VCaP (cell line): ENCODE measurements at regions not wholly inside any gene's neighbourhood (a gene's known extent, or its start where the extent isn't known, plus 50 kb on each side); places are given as distances from the start of the nearest gene placed in this dataset.

Experiments
- H3K27ac ChIP-seq: fragments of 450-650 bp; 2 replicates; pipeline ENCODE4 v1.5.1; 2017
- CTCF ChIP-seq: fragments of 450-650 bp; conservative IDR thresholded peaks from 2 replicates; pipeline ENCODE4 v1.5.1; 2017; ENCODE audit warnings: mild to moderate bottlenecking, moderate library complexity

GRCh38 chr6:105836889-105837288 lies 249.2 kb upstream of the PRDM1 start:
- TF ChIP-seq CTCF: no peak
- H3K27ac ChIP-seq: no peak overlapping the region

DNA sequence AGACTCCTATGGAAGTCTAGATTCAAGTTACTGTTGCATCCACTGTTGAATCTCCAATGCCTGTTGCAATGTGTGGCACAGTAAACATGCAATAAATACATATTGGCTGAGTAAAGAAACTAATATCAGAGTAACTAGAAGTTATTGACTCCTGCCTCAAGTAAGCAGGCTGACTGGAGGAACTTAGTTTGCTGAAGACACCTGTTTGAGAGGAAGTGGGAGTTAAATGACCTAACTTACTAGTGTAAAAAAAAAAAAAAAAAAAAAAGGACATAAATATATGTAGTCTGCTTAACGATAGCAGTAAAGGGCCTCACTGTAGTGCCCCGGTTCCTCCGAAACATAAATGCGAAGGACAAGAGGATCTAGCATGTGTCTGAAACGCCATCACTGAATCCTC lies 249.8 kb upstream of the PRDM1 start:
- H3K27ac ChIP-seq: no peak overlapping the region
- no peak for TF ChIP-seq CTCF

GRCh38 chr6:105835373-105835772 lies 250.8 kb upstream of the PRDM1 start:
- TF ChIP-seq CTCF: peak; percentile 42
- no peak overlapping the region for H3K27ac ChIP-seq

DNA sequence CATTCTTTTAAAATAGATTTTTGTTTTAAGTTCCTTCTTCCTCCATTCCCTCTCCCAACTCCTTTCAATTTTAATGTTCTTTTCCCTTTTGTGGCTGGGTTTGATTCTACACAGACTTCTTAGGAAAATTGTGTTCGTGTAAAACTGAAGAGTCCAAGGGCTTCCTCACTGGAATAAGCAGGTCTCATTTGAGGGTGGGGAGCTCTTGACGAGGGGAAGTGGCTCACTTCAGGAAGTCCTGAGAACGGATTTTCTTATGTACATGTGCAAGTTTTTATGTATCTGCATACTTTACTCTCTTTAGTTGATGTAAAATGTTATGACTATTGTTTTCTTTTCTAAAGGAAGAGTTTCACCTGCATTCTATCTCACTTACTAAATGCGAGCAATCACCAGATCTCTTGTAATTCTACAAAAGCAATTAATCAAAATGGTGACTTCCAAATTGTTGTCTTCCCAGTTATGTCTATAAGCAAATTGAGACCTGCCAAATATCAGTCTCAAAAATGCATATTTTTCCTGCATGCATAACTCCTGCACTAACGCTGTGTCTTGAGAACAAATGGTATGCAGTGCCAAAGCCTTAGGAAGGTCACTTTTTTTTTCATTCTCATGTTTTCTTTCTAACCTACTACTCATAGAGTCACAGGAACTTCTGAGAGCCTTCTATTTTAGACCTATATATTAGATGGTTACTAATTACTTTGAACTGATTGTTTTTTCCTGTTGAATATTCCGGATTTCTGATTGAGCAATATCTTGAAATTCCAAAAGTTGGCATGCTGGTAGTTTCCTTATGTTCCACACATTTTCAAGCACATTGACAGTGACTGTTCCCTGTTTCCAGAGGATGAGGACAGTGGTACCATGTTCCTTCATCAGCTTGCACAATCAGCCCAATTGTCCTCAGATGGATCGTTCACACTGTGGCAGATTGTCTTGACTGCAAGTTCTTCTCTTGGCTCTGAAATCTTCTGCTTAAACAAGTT lies 251.9 kb upstream of the PRDM1 start:
- TF ChIP-seq CTCF: no peak

GRCh38 chr6:105832313-105832761 lies 253.8 kb upstream of the PRDM1 start:
- no peak for TF ChIP-seq CTCF
- H3K27ac ChIP-seq: no peak overlapping the region

More for the DNA sequence above, 251.9 kb upstream of the PRDM1 start:
- H3K27ac ChIP-seq: no peak overlapping the region

DNA sequence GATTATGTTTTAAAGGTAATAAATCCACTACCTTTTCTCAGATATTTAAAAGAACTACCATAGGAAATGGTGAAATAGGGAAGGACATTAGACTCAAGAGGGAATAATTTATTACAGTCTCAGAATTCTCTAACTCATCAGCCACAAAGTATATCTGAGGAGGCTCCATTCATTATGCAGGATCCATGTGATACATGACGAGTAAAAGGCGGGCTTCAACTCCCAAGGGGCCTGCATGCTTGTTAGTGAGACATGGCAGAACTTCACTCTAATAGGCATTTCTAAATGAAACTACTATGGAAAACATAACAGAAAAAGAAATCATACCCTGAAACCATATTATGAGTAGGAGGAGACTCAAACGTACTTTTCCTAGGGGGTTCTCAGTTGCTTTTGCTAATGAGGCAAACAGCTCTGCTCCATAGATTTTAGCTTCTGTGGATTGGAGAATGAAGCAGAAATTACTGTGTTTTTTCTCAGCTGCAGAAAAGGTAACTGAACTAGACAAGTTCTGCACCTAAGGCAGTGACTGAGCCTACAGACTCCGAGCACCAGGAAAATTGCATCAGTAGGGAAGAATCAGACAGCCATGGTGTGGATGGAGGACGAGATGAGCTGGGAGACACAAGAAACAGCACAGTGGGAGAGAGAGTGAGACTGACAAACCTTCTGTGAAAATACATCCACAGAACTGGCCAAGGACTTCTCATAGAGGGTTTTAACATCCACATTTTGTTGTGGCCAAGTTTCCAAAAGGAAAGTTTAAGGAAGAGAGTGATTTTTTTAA lies 254.6 kb upstream of the PRDM1 start:
- TF ChIP-seq CTCF: no peak
- H3K27ac ChIP-seq: no peak overlapping the region

GRCh38 chr6:105825210-105825609 lies 260.9 kb upstream of the PRDM1 start:
- no peak overlapping the region for H3K27ac ChIP-seq
- TF ChIP-seq CTCF: no peak
